ENCODE measurements at regions not wholly inside any gene's neighbourhood (a gene's known extent, or its start where the extent isn't known, plus 50 kb on each side); places are given as distances from the start of the nearest gene placed in this dataset.
A peak's percentile ranks its signal among the peaks of the same experiment; 100 is the strongest.

- H3K23ac ChIP-seq (ENCODE audit: insufficient read length): no peak overlapping the region
- no peaks in the 10 kb centered on the region for H3K4me1 ChIP-seq (replicated peaks in 1 of 4; ENCODE audit: control insufficient read depth in 3 of 4, insufficient read depth in 4 of 4, low read length in 3 of 4)
- no peak overlapping the region for H3K56ac ChIP-seq (replicated peaks; ENCODE audit: insufficient read length, low read depth, low read length)
- FAIRE-seq: no peak
- H4K20me1 ChIP-seq (replicated peaks in 1 of 2; ENCODE audit: control insufficient read depth in 1 of 2, insufficient read depth in 2 of 2, low read length in 2 of 2): no peaks in the 10 kb centered on the region
- no peaks in the 10 kb centered on the region for H3K79me1 ChIP-seq (ENCODE audit: low read depth, low read length)
- no peak overlapping the region for H3K14ac ChIP-seq (ENCODE audit: insufficient read length)
- TF ChIP-seq KDM4A (IDR thresholded peaks at IDR 0.05; ENCODE audit: low read depth, low read length, severe bottlenecking) (no peak), TBP (IDR thresholded peaks at IDR 0.05; ENCODE audit: low read depth, low read length) (no peak), BACH1 (IDR thresholded peaks at IDR 0.05; ENCODE audit: low read length) (no peak)
- H3K27me3 ChIP-seq (replicated peaks in 1 of 4; ENCODE audit: control insufficient read depth in 3 of 4, extremely low read depth in 1 of 4, insufficient read depth in 3 of 4, low read length in 3 of 4): no peaks in the 10 kb centered on the region
- H3K4me2 ChIP-seq (ENCODE audit: insufficient read depth in 1 of 2, low read depth in 2 of 2, low read length in 2 of 2): no peak overlapping the region
- no peaks in the 10 kb centered on the region for H3K79me2 ChIP-seq (ENCODE audit: control insufficient read depth in 1 of 2, insufficient read depth in 2 of 2, low read length in 2 of 2)
- H3K23me2 ChIP-seq (ENCODE audit: low read depth, low read length): no peaks in the 10 kb centered on the region
- no peaks in the 10 kb centered on the region for H3K9me3 ChIP-seq (ENCODE audit: insufficient read depth in 2 of 2, low read depth in 1 of 2, low read length in 1 of 2)
- no peaks in the 10 kb centered on the region for H3K36me3 ChIP-seq (ENCODE audit: control insufficient read depth in 2 of 4, insufficient read depth in 4 of 4, low read length in 3 of 4)
- H3K4ac ChIP-seq (replicated peaks; ENCODE audit: insufficient read length, low read depth, low read length): no peak overlapping the region
- H3K9ac ChIP-seq (replicated peaks in 1 of 4; ENCODE audit: extremely low read depth in 1 of 4, low read depth in 3 of 4, low read length in 3 of 4): no peak overlapping the region
- H2AFZ ChIP-seq (ENCODE audit: low read length): 0 out of 2 replicates have a peak overlapping the region, but pooled peaks have one; percentile 6
- peak overlapping the region; percentile 89 for H4K8ac ChIP-seq (ENCODE audit: extremely low read depth, insufficient read depth, low read length)
- DNase-seq (ENCODE audit: low read depth in 1 of 2, low spot score in 2 of 2): no peak
- no peak overlapping the region; the same call in 1 of the 2 replicates for H2BK5ac ChIP-seq (ENCODE audit: low read depth, low read length)
- no peak overlapping the region for H4K5ac ChIP-seq (ENCODE audit: insufficient read length, low read depth, low read length)
- no peak overlapping the region for H3K18ac ChIP-seq (ENCODE audit: extremely low read depth, low read length)
- H2BK15ac ChIP-seq (ENCODE audit: low read length): no peak overlapping the region; the same call in 1 of the 2 replicates
- no peak overlapping the region; the same call in 1 of the 2 replicates for H2BK12ac ChIP-seq (ENCODE audit: low read depth, low read length)
- H3K27ac ChIP-seq (ENCODE audit: low read depth, low read length): no peak overlapping the region
- 99% methylated on average over 5 of the region's 5 CpGs; no CpG with 5 or more reads in 1 of the 2 experiments for WGBS, 2 experiments (ENCODE audit: extremely low coverage in 1 of 2, insufficient coverage in 1 of 2, insufficient read length in 1 of 2, insufficient replicate concordance in 2 of 2, low coverage in 1 of 2, low lambda C conversion rate in 2 of 2, missing lambda C conversion rate in 1 of 2)
- POLR2A ChIA-PET (ENCODE audit: partially characterized antibody): interaction anchor here (1.0 to 1.5 kb wide), 4 partner anchors 10 to 81 kb away, joined by 3 to 8 read pairs (median 4); no protein-coding TSS in a partner anchor
- no peak overlapping the region for H3K4me3 ChIP-seq (ENCODE audit: extremely low read depth in 1 of 4, insufficient read depth in 2 of 4, low read depth in 3 of 4, low read length in 4 of 4)
- CTCF ChIA-PET (ENCODE audit: partially characterized antibody): interaction anchor here (0.9 to 1.6 kb wide), 5 partner anchors 11 to 81 kb away, joined by 3 read pairs; no protein-coding TSS in a partner anchor
- H2AK5ac ChIP-seq (ENCODE audit: low read depth, low read length): no peak overlapping the region
- H2BK120ac ChIP-seq (replicated peaks; ENCODE audit: low read depth, low read length): no peak overlapping the region
- no peak overlapping the region for H2BK20ac ChIP-seq (ENCODE audit: low read length)
- H4K91ac ChIP-seq (replicated peaks; ENCODE audit: insufficient read length, low read length): peak overlapping the region; percentile 36
These were observed 79.0 kb downstream of the SPRY4 start for GRCh38 chr5:142245786-142246185.
